Activated CD4-positive, alpha-beta memory T cell treated with anti-CD3 and anti-CD28 coated beads for 36 hours (primary cell): ENCODE measurements at regions not wholly inside any gene's neighbourhood (a gene's known extent, or its start where the extent isn't known, plus 50 kb on each side); places are given as distances from the start of the nearest gene placed in this dataset.

ENCODE experiments used
- CTCF ChIA-PET: fragments of 350-600 bp; sonication (Branson Sonifier 250); formaldehyde crosslinking; loops from one replicate; lab custom pipeline; 2021; ENCODE audit warnings: antibody characterized with exemption, inconsistent platforms; lab: Charles Lee
- POLR2A ChIA-PET: fragments of 350-600 bp; sonication (Branson Sonifier 250); formaldehyde crosslinking; loops from one replicate; lab custom pipeline; 2021; ENCODE audit warnings: antibody characterized with exemption; lab: Charles Lee
- DNase-seq: peaks from one replicate; pipeline ENCODE4 v3.0.0-alpha.2; 2020
- H3K27ac Mint-ChIP-seq: one replicate; pipeline ENCODE4 v1.8.0; 2021; ENCODE audit warnings: mixed read lengths
- H3K27me3 Mint-ChIP-seq: one replicate; pipeline ENCODE4 v1.8.0; 2021; ENCODE audit warnings: mixed read lengths
- H3K36me3 Mint-ChIP-seq: one replicate; pipeline ENCODE4 v1.8.0; 2021; ENCODE audit warnings: mixed read lengths
- H3K4me1 Mint-ChIP-seq: one replicate; pipeline ENCODE4 v1.8.0; 2021; ENCODE audit warnings: low read depth, mixed read lengths
- H3K4me3 Mint-ChIP-seq: one replicate; pipeline ENCODE4 v1.8.0; 2021; ENCODE audit warnings: mild to moderate bottlenecking, mixed read lengths
- H3K9me3 Mint-ChIP-seq: one replicate; pipeline ENCODE4 v1.8.0; 2021; ENCODE audit warnings: mixed read lengths
- intact Hi-C: fragments of 100-400 bp; cut with micrococcal nuclease; formaldehyde crosslinking; loops from one replicate; pipeline ENCODE4 v1.15.1; 2023

- Mint-ChIP-seq H3K4me1 (no peaks in the 10 kb centered on the region), H3K27me3 (no peaks in the 10 kb centered on the region), H3K4me3 (no peak overlapping the region), H3K9me3 (no peaks in the 10 kb centered on the region), H3K36me3 (no peaks in the 10 kb centered on the region), H3K27ac (no peak overlapping the region)
- CTCF ChIA-PET: interaction anchor here (1.5 kb wide), 1 partner anchor 8 kb away, joined by 8 read pairs; no protein-coding TSS in a partner anchor
- no peak for DNase-seq
- POLR2A ChIA-PET: no interaction called here
- intact Hi-C loops: no loop called here
Measured at GRCh38 chr15:79373113-79373512, 59.0 kb upstream of the MINAR1 start.

- no peaks in the 10 kb centered on the region for H3K36me3 Mint-ChIP-seq
- no peak overlapping the region for H3K4me3 Mint-ChIP-seq
- POLR2A ChIA-PET: no interaction called here
- CTCF ChIA-PET: no interaction called here
- no peaks in the 10 kb centered on the region for H3K27me3 Mint-ChIP-seq
- H3K9me3 Mint-ChIP-seq: no peaks in the 10 kb centered on the region
- H3K27ac Mint-ChIP-seq: no peak overlapping the region
- DNase-seq: no peak
- intact Hi-C loops: no loop called here
- peaks cover 4% of the 10 kb centered on the region for H3K4me1 Mint-ChIP-seq
Measured at GRCh38 chr15:79373728-79374127, 58.4 kb upstream of the MINAR1 start.

- Mint-ChIP-seq H3K27me3 (no peaks in the 10 kb centered on the region), H3K4me3 (no peak overlapping the region), H3K9me3 (no peaks in the 10 kb centered on the region), H3K27ac (no peak overlapping the region), H3K36me3 (no peaks in the 10 kb centered on the region), H3K4me1 (peaks cover 4% of the 10 kb centered on the region)
- no peak for DNase-seq
- ChIA-PET POLR2A (no interaction called here), CTCF (no interaction called here)
- intact Hi-C loops: no loop called here
Measured at GRCh38 chr15:79376383-79376782, 55.8 kb upstream of the MINAR1 start.

- peak; percentile 15 for DNase-seq
- ChIA-PET POLR2A (no interaction called here), CTCF (interaction anchor here (1.0 to 8.4 kb wide), 4 partner anchors 14 to 614 kb away, joined by 3 to 157 read pairs (median 79); no protein-coding TSS in a partner anchor)
- Mint-ChIP-seq H3K9me3 (no peaks in the 10 kb centered on the region), H3K27ac (no peak overlapping the region), H3K4me1 (peaks cover 4% of the 10 kb centered on the region), H3K4me3 (no peak overlapping the region), H3K27me3 (no peaks in the 10 kb centered on the region), H3K36me3 (no peaks in the 10 kb centered on the region)
- intact Hi-C loops: no loop called here
Measured at GRCh38 chr15:79378394-79379109, 53.6 kb upstream of the MINAR1 start.

GRCh38 chr15:79380755-79381497, 51.2 kb upstream of the MINAR1 start:
- H3K27me3 Mint-ChIP-seq: no peaks in the 10 kb centered on the region

GRCh38 chr15:79381593-79381992, 50.5 kb upstream of the MINAR1 start:
- H3K27me3 Mint-ChIP-seq: no peaks in the 10 kb centered on the region
- no peak overlapping the region for H3K27ac Mint-ChIP-seq
- DNase-seq: no peak
- intact Hi-C loops: loop anchor here (1.0 to 5.0 kb wide), 4 partner anchors 215 to 791 kb away; no protein-coding TSS in a partner anchor
- peaks cover 4% of the 10 kb centered on the region for H3K4me1 Mint-ChIP-seq
- H3K4me3 Mint-ChIP-seq: no peak overlapping the region
- H3K36me3 Mint-ChIP-seq: no peaks in the 10 kb centered on the region
- no peaks in the 10 kb centered on the region for H3K9me3 Mint-ChIP-seq
- ChIA-PET POLR2A (no interaction called here), CTCF (interaction anchor here (0.8 to 8.4 kb wide), 25 partner anchors 9 to 844 kb away, joined by 3 to 157 read pairs (median 5); no protein-coding TSS in a partner anchor)

More at GRCh38 chr15:79380755-79381497, 51.2 kb upstream of the MINAR1 start:
- H3K36me3 Mint-ChIP-seq: no peaks in the 10 kb centered on the region
- peaks cover 4% of the 10 kb centered on the region for H3K4me1 Mint-ChIP-seq
- H3K4me3 Mint-ChIP-seq: no peak overlapping the region
- H3K27ac Mint-ChIP-seq: no peak overlapping the region
- no peaks in the 10 kb centered on the region for H3K9me3 Mint-ChIP-seq
- ChIA-PET CTCF (interaction anchor here (0.5 to 8.4 kb wide), 33 partner anchors 8 to 793 kb away, joined by 3 to 157 read pairs (median 4); no protein-coding TSS in a partner anchor), POLR2A (no interaction called here)
- intact Hi-C loops: loop anchor here (1.0 to 5.0 kb wide), 4 partner anchors 215 to 791 kb away; no protein-coding TSS in a partner anchor
- peak; percentile 81 for DNase-seq
